DMS53 treated with DMSO at 0.1 percent for 48 hours (cell line): ENCODE measurements at regions not wholly inside any gene's neighbourhood (a gene's known extent, or its start where the extent isn't known, plus 50 kb on each side); places are given as distances from the start of the nearest gene placed in this dataset.
"Not testable (repeated sequence)": the region's sequence is repeated elsewhere in the genome, so short reads cannot be mapped to it uniquely, and the experiment has no call there.

ENCODE experiments used
- DNase-seq: peaks from one replicate; lab custom pipeline; 2025; ENCODE audit not compliant: unreplicated experiment; lab: John Stamatoyannopoulos, UW

- DNase-seq = no peak
Observed at GRCh38 chr4:143819029-143819428, 86.3 kb downstream of the GYPE start.

DNA sequence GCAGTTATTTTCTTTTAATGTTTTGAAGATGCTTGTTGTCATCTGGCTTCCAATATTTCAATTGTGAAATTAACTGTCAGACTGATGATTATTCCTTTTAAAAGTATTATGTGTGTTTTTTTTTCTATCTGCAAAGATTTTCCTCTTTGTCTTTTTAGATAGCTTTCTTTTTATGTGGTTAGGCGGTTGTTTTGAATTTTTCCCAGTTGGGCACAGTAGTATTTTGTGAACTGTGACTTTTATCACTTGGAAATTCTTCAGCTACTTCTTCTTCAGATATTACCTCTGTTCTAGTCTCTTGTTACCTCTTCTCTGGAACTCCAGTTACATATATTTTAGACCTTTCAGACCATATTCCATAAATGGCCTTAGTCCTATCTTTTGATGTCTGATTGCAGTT, 87.5 kb downstream of the GYPE start:
- not testable (repeated sequence) for DNase-seq

DNA sequence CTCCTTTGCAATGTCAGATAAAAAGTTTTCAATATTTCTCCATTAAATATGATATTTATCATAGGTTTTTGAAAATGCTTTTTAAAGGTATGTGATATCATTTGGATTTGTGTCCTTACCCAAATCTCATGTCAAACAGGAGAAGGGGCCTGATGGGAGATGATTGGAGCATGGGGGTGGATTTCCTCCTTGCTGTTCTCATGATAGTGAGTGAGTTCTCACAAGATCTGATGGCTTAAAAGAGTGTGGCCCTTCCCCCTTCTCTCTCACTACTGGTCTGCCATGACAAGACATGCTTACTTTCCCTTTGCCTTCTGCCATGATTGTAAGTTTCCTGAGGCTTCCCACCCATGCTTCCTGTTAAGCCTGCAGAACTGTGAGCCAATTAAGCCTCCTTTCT, 90.0 kb downstream of the GYPE start:
- DNase-seq = not testable (repeated sequence)

DNA sequence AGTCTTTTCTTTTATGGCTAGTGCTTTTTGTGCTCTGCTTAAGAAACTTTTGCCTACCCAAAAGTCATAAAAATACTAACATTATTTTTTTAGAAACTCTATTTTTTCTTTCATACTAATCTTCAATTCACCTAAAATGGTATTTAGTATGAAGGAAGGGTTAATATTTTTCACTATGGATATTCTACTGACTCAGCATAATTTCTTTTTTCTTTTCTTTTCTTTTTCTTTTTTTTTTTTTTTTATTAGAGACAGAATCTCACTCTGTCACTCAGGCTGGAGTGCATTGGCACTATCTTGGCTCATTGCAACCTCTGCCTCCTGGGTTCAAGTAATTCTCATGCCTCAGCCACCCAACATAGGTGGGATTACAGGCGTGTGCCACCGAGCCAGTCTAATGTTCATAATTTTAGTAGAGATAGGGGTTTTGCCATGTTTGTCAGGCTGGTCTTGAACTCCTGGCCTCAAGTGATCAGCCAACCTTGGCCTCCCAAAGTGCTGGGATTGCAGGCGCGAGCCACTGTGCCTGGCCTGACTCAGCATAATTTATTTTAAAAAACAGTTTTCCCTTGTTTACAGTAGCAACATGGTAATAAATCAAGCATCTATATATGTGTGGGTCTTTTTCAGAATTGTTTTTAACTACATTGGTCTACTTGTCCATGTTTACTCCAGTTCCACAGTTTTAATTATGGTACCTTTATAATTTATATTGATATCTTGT, 91.8 kb downstream of the GYPE start:
- DNase-seq = not testable (repeated sequence)

DNA sequence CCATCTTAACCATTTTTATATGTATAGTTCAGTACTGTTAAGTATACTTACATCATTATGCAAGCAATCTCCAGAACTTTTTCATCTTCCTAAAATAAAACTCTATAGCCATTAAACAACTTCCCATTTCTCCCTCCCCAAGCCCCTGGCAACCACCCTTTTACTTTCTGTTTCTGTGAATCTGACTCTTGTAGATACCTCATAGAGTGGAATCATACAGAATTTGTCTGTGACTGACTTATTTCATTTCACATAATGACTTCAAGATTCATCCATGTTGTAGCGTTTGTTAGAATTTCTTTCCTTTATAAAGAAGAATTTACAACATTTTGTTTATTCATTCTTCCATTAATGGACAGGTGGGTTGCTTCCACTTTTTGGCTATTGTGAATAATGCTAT, 91.2 kb upstream of the FREM3 start:
- DNase-seq = not testable (repeated sequence)

DNA sequence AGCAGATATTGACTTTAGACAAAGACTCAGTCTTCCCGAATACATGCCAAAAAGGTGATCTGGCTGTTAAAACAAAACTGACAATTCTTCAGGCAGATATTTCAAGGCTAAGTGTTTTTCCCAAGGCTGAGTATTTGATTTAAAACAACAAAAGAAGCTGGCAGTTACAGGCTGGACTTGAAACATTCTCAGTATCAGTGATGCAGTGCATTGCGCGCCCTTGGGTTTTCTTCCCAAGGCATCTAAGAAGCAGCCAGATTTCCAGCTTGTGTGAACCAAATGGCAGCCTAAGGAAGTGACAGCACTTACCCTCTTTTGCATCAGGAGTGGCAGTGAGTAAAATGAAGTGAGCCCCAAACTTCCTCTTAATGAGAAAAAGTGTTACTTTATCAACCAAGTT, 90.0 kb upstream of the FREM3 start:
- not testable (repeated sequence) for DNase-seq

DNA sequence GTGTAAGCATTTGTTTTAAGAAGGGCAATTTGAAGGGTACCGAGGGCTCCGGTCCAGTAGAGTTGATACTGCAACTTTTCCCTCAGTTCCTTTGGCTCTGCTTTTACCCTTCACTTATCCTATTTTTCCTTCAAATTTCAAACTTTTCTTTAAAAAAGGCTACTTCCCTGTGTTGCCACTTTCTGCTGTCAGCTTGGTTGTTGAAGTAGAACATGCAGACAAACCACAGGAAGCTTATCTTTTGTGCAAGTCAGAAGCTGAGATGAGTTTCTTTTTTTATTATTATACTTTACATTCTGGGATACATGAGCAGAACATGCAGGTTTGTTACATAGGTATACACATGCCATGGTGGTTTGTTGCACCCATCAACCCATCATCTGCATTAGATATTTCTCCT, 89.1 kb upstream of the FREM3 start:
- DNase-seq = not testable (repeated sequence)

DNA sequence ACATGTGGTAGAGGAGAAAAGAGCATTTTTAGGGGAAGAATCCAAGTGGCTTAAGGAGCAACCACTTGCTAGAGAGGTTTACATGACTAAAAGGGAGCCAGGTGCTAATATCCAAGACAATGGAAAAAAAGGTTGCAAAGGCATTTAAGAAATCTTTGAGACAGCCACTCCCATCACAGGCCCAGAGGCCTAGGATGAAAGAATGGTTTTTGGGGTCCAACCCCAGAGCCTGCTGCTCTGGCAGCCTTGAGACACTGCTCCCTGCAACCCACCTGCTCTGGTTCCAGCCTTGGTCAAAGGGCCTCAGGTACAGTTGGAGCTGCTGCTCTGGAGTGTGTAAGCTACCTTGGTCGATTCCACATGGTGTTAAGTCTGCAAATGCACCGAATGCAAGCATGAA, 84.1 kb upstream of the FREM3 start:
- DNase-seq = no peak

GRCh38 chr4:143782521-143782920, 82.0 kb upstream of the FREM3 start:
- no peak for DNase-seq

DNA sequence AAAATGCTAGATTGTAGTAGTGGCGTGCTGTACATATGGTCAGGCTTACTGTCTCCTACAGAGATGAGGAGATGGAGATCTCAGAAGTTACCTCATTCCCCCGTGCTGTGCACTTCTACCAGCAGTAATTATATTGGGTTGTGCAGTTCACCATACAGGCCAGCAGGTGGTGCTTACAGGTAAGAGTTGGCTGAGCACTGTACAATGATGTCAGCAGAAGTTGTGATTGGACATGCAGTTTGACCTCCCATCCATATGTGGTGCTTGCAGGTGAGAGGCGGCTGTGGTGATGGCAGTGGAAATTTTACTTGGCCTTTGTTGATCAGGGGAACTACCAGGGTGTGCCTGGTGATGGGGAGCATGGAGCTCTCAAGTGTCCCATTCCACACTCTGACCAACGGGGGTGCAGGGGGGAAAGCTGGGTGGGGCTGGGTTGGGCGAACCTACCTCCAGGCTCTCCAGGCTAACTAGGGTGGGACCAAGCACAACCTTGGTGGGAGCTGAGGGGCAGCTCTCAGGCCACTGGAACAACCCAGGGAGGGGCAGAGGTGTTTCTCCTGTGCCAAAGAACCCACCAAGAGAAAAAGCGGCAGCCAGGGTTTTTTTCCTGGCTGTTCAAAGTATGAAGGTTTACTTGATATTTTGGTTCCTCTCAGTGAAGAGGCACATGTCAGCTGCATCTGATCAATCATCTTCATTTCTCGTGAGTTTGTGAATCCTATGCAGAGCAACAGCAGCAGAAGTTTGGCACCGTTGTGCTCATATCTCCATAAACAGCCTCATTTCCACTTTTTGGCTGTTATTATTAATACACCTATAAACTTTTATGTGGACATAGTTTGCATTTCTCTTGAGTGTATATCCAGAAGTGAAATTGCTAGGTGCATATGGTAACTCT, 73.8 kb upstream of the FREM3 start:
- DNase-seq = peak; percentile 56

DNA sequence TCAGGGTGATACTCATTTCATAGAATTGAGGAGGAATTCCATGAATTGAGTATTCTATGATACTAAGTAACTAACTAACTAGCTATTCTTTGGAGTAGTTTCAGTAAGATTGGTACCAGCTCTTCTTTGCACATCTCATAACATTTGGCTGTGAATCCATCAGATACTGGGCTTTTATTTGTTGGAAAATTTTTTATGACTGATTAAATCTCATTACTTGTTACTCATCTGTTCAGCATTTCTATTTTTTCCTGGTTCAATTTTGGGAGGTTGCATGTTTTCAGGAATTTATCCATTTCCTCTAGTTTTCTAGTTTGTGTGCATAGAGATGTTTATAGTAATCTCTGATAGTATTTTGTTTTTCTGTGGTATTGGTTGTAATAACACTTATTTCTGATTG, 70.8 kb upstream of the FREM3 start:
- DNase-seq = no peak

- DNase-seq = no peak
Observed at GRCh38 chr4:143768007-143768591, 67.6 kb upstream of the FREM3 start.

DNA sequence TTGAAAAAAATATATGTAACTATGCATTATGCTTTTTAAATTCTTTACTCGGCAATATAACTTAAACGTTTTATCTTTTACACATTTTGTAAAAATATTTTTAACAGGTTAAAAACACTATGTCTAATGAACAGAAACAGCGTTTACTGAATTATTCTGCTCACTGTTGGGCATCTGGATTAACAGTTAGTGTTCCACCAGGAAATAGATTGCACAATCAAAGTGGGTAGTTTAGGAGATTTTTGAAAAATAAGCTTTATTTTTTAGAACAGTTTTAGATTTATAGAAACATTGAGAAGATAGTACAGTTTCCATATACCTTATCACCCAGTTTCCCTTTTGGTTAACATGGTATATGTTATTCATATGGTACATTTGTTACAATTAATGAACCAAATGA, 63.1 kb upstream of the FREM3 start:
- DNase-seq = no peak

DNA sequence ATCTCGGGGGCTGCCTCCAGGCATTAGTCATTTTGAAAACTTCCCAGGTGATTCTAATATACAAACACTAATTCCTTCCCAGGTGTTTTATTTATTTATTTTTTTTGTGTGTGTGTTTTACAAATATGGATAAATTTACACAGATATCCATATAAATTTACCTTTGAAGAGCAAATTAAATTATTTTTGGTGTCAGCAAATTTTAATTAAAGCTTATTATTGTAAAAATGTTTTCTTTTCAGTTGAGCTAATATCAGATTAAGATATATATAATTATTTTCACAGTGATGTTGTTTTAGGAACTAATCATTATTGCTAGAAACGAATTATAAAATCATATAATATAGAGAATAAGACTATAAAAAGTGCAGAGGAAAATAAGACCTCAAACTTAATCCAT, 62.0 kb upstream of the FREM3 start:
- DNase-seq = no peak
